B cell (primary cell): ENCODE measurements at regions not wholly inside any gene's neighbourhood (a gene's known extent, or its start where the extent isn't known, plus 50 kb on each side); places are given as distances from the start of the nearest gene placed in this dataset.

Experiments
- ATAC-seq: fragments of 200-7000 bp; cut with Tn5 transposase; one replicate; pipeline ENCODE4 v1.10.0; 2021; ENCODE audit warnings: low read depth, mild to moderate bottlenecking, moderate number of reproducible peaks, moderate library complexity
- CTCF ChIA-PET: fragments of 350-600 bp; sonication (Branson Sonifier 250); formaldehyde crosslinking; loops from one replicate; lab custom pipeline; 2021; ENCODE audit warnings: antibody characterized with exemption, inconsistent platforms; lab: Charles Lee
- POLR2A ChIA-PET: fragments of 350-600 bp; sonication (Branson Sonifier 250); formaldehyde crosslinking; loops from one replicate; lab custom pipeline; 2021; ENCODE audit warnings: antibody characterized with exemption; lab: Charles Lee
- DNase-seq: peaks from one replicate; pipeline ENCODE4 v3.0.0; 2013
- H2AFZ ChIP-seq: 2 replicates; pipeline ENCODE4 v1.6.1; 2012; ENCODE audit warnings: mild to moderate bottlenecking, low read depth, low read length; ENCODE audit not compliant: insufficient read depth, poor library complexity, severe bottlenecking
- H3K27ac ChIP-seq, 2 donors: 1 replicate in 1 of 2; 2 replicates in 1 of 2; pipeline ENCODE4 v1.5.1; 2012 to 2013; ENCODE audit warnings: low read length in 2 of 2, mild to moderate bottlenecking in 2 of 2, moderate library complexity in 1 of 2
- H3K27me3 ChIP-seq, 4 experiments: fragments of 200-600 bp in 1 of 4; sonication (generic) in 1 of 4; replicated peaks in 1 of 4; 1 replicate in 2 of 4; 2 replicates in 2 of 4; pipeline versions ENCODE4 v1.6.1 to v1.7.0; 2013 to 2016; ENCODE audit warnings: low read length in 3 of 4, mild to moderate bottlenecking in 2 of 4, mixed read lengths in 1 of 4, moderate library complexity in 1 of 4; ENCODE audit not compliant: insufficient read depth in 4 of 4, control insufficient read depth in 3 of 4; ENCODE audit errors: control extremely low read depth in 1 of 4
- H3K36me3 ChIP-seq, 2 experiments: replicated peaks in 1 of 2; 1 replicate in 1 of 2; 2 replicates in 1 of 2; pipeline versions ENCODE4 v1.6.1 to v1.7.1; 2013; ENCODE audit warnings: low read length in 1 of 2; ENCODE audit not compliant: insufficient read depth in 2 of 2, control insufficient read depth in 1 of 2; ENCODE audit errors: control extremely low read depth in 1 of 2, extremely low read depth in 1 of 2
- H3K4me1 ChIP-seq, 2 donors: fragments of 200-600 bp in 1 of 2; sonication (generic) in 1 of 2; 1 replicate in 1 of 2; 2 replicates in 1 of 2; pipeline versions ENCODE4 v1.5.1 to v1.6.1; 2013 to 2017; ENCODE audit warnings: low read length in 2 of 2; ENCODE audit not compliant: control insufficient read depth in 2 of 2, insufficient read depth in 2 of 2
- H3K4me2 ChIP-seq: replicated peaks from 2 replicates; pipeline ENCODE3; 2012; ENCODE audit warnings: mild to moderate bottlenecking, low read depth, low read length; ENCODE audit not compliant: poor library complexity, severe bottlenecking
- H3K4me3 ChIP-seq, 5 experiments: fragments of 200-600 bp in 1 of 5; sonication (generic) in 1 of 5; 1 replicate in 3 of 5; 2 replicates in 2 of 5; pipeline versions ENCODE4 v1.5.1 to v1.7.0; 2011 to 2016; ENCODE audit warnings: low read length in 4 of 5, mild to moderate bottlenecking in 4 of 5, low read depth in 2 of 5, control low read depth in 1 of 5, moderate library complexity in 1 of 5; ENCODE audit not compliant: insufficient read depth in 1 of 5; ENCODE audit errors: control extremely low read depth in 1 of 5, extremely low read depth in 1 of 5
- H3K79me2 ChIP-seq: fragments of 200-600 bp; sonication (generic); one replicate; pipeline ENCODE4 v1.6.0; 2016; ENCODE audit warnings: low read length; ENCODE audit not compliant: control insufficient read depth, insufficient read depth
- H3K9ac ChIP-seq: fragments of 200-600 bp; sonication (generic); 2 replicates; pipeline ENCODE4 v1.6.1; 2017; ENCODE audit warnings: mild to moderate bottlenecking, low read length, moderate library complexity
- H3K9me3 ChIP-seq, 3 donors: one replicate each; pipeline versions ENCODE4 v1.6.1 to v1.7.1; 2013; ENCODE audit warnings: low read length in 2 of 3; ENCODE audit not compliant: control insufficient read depth in 2 of 3, insufficient read depth in 1 of 3; ENCODE audit errors: control extremely low read depth in 1 of 3
- H4K20me1 ChIP-seq: 2 replicates; pipeline ENCODE4 v1.6.0; 2012; ENCODE audit warnings: mild to moderate bottlenecking, low read length; ENCODE audit not compliant: insufficient read depth, control insufficient read depth, poor library complexity, severe bottlenecking
- H3K27ac Mint-ChIP-seq: one replicate; pipeline ENCODE4 v1.8.0; 2021; ENCODE audit warnings: mixed read lengths
- H3K27me3 Mint-ChIP-seq: one replicate; pipeline ENCODE4 v1.8.0; 2021; ENCODE audit warnings: mixed read lengths
- H3K4me1 Mint-ChIP-seq: one replicate; pipeline ENCODE4 v1.8.0; 2021; ENCODE audit warnings: mixed read lengths
- H3K4me3 Mint-ChIP-seq: one replicate; pipeline ENCODE4 v1.8.0; 2021; ENCODE audit warnings: mixed read lengths
- H3K9me3 Mint-ChIP-seq: one replicate; pipeline ENCODE4 v1.8.0; 2022; ENCODE audit warnings: mixed read lengths; ENCODE audit not compliant: insufficient read depth
- EZH2 ChIP-seq: IDR thresholded peaks from 2 replicates; pipeline ENCODE4 v1.6.1; 2012; ENCODE audit warnings: borderline replicate concordance, low read depth, mild to moderate bottlenecking, moderate library complexity, low read length; ENCODE audit not compliant: insufficient read depth, poor library complexity, severe bottlenecking
- WGBS: methylation state at CpG from one replicate; pipeline ENCODE4 v1.1.5; 2013; ENCODE audit warnings: missing lambda C conversion rate; ENCODE audit not compliant: insufficient coverage; 5-methylcytosine and 5-hydroxymethylcytosine counted together
- intact Hi-C: fragments of 100-400 bp; cut with micrococcal nuclease; formaldehyde crosslinking; loops from one replicate; pipeline ENCODE4 v1.10.0; 2022
- TF ChIP-seq, protein P1 (sequence below): fragments of 200-600 bp; IDR thresholded peaks from one replicate; pipeline ENCODE4 v1.8.0; 2022; ENCODE audit warnings: antibody characterized with exemption, mild to moderate bottlenecking

GRCh38 chr17:72538443-72538842 lies 417.6 kb downstream of the SOX9 start:
- Histone ChIP-seq H3K27me3 (peaks cover 0 to 11% (median 4%) of the 10 kb centered on the region in 4 experiments), H3K27ac (no peak overlapping the region), H4K20me1 (no peaks in the 10 kb centered on the region), H3K4me2 (no peak overlapping the region), H3K9ac (no peak overlapping the region), H3K36me3 (no peaks in the 10 kb centered on the region), H3K9me3 (peaks cover 0 to 5% (median 0%) of the 10 kb centered on the region in 3 donors), H2AFZ (no peak overlapping the region), H3K4me3 (no peak overlapping the region), H3K79me2 (no peaks in the 10 kb centered on the region), H3K4me1 (no peaks in the 10 kb centered on the region)
- Mint-ChIP-seq H3K4me3 (no peak overlapping the region), H3K27ac (no peak overlapping the region), H3K27me3 (peaks cover 53% of the 10 kb centered on the region), H3K4me1 (peaks cover 7% of the 10 kb centered on the region), H3K9me3 (peaks cover 5% of the 10 kb centered on the region)
- no peak for TF ChIP-seq EZH2
- TF ChIP-seq, protein P1, sequence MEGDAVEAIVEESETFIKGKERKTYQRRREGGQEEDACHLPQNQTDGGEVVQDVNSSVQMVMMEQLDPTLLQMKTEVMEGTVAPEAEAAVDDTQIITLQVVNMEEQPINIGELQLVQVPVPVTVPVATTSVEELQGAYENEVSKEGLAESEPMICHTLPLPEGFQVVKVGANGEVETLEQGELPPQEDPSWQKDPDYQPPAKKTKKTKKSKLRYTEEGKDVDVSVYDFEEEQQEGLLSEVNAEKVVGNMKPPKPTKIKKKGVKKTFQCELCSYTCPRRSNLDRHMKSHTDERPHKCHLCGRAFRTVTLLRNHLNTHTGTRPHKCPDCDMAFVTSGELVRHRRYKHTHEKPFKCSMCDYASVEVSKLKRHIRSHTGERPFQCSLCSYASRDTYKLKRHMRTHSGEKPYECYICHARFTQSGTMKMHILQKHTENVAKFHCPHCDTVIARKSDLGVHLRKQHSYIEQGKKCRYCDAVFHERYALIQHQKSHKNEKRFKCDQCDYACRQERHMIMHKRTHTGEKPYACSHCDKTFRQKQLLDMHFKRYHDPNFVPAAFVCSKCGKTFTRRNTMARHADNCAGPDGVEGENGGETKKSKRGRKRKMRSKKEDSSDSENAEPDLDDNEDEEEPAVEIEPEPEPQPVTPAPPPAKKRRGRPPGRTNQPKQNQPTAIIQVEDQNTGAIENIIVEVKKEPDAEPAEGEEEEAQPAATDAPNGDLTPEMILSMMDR, result no peak
- WGBS, result 96% methylated on average over 5 of the region's 5 CpGs
- ATAC-seq, result no peak
- CTCF ChIA-PET, result interaction anchor here (1.0 to 1.7 kb wide), 6 partner anchors 10 to 1904 kb away, joined by 3 to 4 read pairs (median 3); no protein-coding TSS in a partner anchor
- intact Hi-C loops, result no loop called here
- DNase-seq, result no peak
- POLR2A ChIA-PET, result no interaction called here

- Histone ChIP-seq H3K9me3 (peaks cover 0 to 5% (median 0%) of the 10 kb centered on the region in 3 donors), H3K9ac (no peak overlapping the region), H3K4me3 (no peak overlapping the region), H3K4me2 (no peak overlapping the region), H3K36me3 (no peaks in the 10 kb centered on the region), H3K79me2 (no peaks in the 10 kb centered on the region), H3K27me3 (peaks cover 0 to 11% (median 4%) of the 10 kb centered on the region in 4 experiments), H3K4me1 (no peaks in the 10 kb centered on the region), H3K27ac (no peak overlapping the region), H4K20me1 (no peaks in the 10 kb centered on the region), H2AFZ (no peak overlapping the region)
- H3K9me3 Mint-ChIP-seq, result peaks cover 5% of the 10 kb centered on the region
- ATAC-seq, result no peak
- H3K27ac Mint-ChIP-seq, result no peak overlapping the region
- H3K4me3 Mint-ChIP-seq, result no peak overlapping the region
- peaks cover 7% of the 10 kb centered on the region for H3K4me1 Mint-ChIP-seq
- peaks cover 52% of the 10 kb centered on the region for H3K27me3 Mint-ChIP-seq
- no peak for DNase-seq
- ChIA-PET CTCF (interaction anchor here (0.8 to 1.7 kb wide), 7 partner anchors 12 to 1905 kb away, joined by 3 to 5 read pairs (median 3); no protein-coding TSS in a partner anchor), POLR2A (no interaction called here)
- TF ChIP-seq, protein P1, result no peak
- TF ChIP-seq EZH2, result no peak
- 93% methylated on average over 12 of the region's 13 CpGs for WGBS
- intact Hi-C loops, result no loop called here
Observed at GRCh38 chr17:72538901-72539352, 418.1 kb downstream of the SOX9 start.
